ENCODE measurements at regions not wholly inside any gene's neighbourhood (a gene's known extent, or its start where the extent isn't known, plus 50 kb on each side); places are given as distances from the start of the nearest gene placed in this dataset.
"Not testable (repeated sequence)": the region's sequence is repeated elsewhere in the genome, so short reads cannot be mapped to it uniquely, and the experiment has no call there.

DNA sequence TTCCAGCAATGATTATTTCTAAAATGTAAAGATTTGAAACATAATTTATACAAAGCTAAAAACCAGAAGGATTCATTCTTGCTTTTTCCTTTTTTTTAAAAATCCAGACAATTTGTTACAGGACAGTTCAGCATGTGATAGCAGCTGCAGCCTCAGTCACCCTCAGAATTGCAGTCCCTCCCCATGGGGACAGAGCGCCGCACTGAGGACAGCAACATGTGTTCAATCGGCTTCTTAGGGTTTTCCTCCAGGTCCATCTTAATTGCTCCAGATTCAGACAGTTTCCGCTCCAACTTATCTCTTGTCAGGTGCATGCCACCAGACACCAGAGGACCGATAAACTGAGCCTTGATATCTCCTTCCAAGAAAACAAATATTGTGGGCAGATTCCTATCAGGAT is 134.9 kb upstream of the TBC1D5 start:
- DNase-seq (ENCODE audit: low spot score): no peak
- in situ Hi-C loops (cut with MboI; ENCODE audit: low pct_unique_long_range_greater_than_20kb, low sequenced_read_pairs, unreplicated experiment): loop anchor here (25.0 kb wide), 2 partner anchors 410 to 885 kb away; no protein-coding TSS in a partner anchor
- TF ChIP-seq, protein P1, sequence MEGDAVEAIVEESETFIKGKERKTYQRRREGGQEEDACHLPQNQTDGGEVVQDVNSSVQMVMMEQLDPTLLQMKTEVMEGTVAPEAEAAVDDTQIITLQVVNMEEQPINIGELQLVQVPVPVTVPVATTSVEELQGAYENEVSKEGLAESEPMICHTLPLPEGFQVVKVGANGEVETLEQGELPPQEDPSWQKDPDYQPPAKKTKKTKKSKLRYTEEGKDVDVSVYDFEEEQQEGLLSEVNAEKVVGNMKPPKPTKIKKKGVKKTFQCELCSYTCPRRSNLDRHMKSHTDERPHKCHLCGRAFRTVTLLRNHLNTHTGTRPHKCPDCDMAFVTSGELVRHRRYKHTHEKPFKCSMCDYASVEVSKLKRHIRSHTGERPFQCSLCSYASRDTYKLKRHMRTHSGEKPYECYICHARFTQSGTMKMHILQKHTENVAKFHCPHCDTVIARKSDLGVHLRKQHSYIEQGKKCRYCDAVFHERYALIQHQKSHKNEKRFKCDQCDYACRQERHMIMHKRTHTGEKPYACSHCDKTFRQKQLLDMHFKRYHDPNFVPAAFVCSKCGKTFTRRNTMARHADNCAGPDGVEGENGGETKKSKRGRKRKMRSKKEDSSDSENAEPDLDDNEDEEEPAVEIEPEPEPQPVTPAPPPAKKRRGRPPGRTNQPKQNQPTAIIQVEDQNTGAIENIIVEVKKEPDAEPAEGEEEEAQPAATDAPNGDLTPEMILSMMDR (IDR thresholded peaks at IDR 0.05; ENCODE audit: extremely low read depth, insufficient read depth, missing control alignments): no peak

- in situ Hi-C loops (cut with MboI; ENCODE audit: low pct_unique_long_range_greater_than_20kb, low sequenced_read_pairs, unreplicated experiment): loop anchor here (25.0 kb wide), 2 partner anchors 413 to 888 kb away; no protein-coding TSS in a partner anchor
- TF ChIP-seq, protein P1 (IDR thresholded peaks at IDR 0.05; ENCODE audit: extremely low read depth, insufficient read depth, missing control alignments): no peak
- DNase-seq (ENCODE audit: low spot score): no peak
Measured at GRCh38 chr3:17874636-17875035, 132.2 kb upstream of the TBC1D5 start.

- in situ Hi-C loops (cut with MboI; ENCODE audit: low pct_unique_long_range_greater_than_20kb, low sequenced_read_pairs, unreplicated experiment): no loop called here
- TF ChIP-seq, protein P1 (IDR thresholded peaks at IDR 0.05; ENCODE audit: extremely low read depth, insufficient read depth, missing control alignments): no peak
- no peak for DNase-seq (ENCODE audit: low spot score)
Measured at GRCh38 chr3:17872457-17872856, 130.0 kb upstream of the TBC1D5 start.

DNA sequence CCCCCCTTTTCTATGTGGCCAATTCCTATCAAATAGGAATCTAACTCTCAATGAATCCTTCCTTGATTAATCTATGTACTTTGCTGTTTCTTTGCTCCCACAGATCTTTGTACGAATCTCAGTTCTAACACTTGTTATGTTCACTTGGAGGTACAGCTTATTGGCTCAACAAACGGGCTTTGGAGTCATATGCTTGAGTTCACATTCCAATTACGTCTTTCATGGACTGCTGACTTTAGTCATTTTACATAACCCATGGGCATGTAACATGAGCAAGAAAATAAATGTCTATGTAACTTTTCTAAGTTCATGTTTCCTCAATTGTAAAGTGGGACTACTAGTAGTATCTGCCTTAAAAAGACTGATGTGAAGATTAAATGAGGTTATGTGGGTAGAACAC is 123.2 kb upstream of the TBC1D5 start:
- in situ Hi-C loops (cut with MboI; ENCODE audit: low pct_unique_long_range_greater_than_20kb, low sequenced_read_pairs, unreplicated experiment): no loop called here
- no peak for DNase-seq (ENCODE audit: low spot score)
- TF ChIP-seq, protein P1 (IDR thresholded peaks at IDR 0.05; ENCODE audit: extremely low read depth, insufficient read depth, missing control alignments): no peak

GRCh38 chr3:17861476-17861875 is 119.0 kb upstream of the TBC1D5 start:
- in situ Hi-C loops (cut with MboI; ENCODE audit: low pct_unique_long_range_greater_than_20kb, low sequenced_read_pairs, unreplicated experiment): no loop called here
- no peak for DNase-seq (ENCODE audit: low spot score)
- TF ChIP-seq, protein P1 (IDR thresholded peaks at IDR 0.05; ENCODE audit: extremely low read depth, insufficient read depth, missing control alignments): no peak

GRCh38 chr3:17860840-17861471 is 118.5 kb upstream of the TBC1D5 start:
- DNase-seq (ENCODE audit: low spot score); in situ Hi-C loops (cut with MboI; ENCODE audit: low pct_unique_long_range_greater_than_20kb, low sequenced_read_pairs, unreplicated experiment): not testable (repeated sequence)

GRCh38 chr3:17852217-17852616 is 109.8 kb upstream of the TBC1D5 start:
- no peak for DNase-seq (ENCODE audit: low spot score)
- TF ChIP-seq, protein P1 (IDR thresholded peaks at IDR 0.05; ENCODE audit: extremely low read depth, insufficient read depth, missing control alignments): no peak
- in situ Hi-C loops (cut with MboI; ENCODE audit: low pct_unique_long_range_greater_than_20kb, low sequenced_read_pairs, unreplicated experiment): no loop called here

Data from GM13977 (cell line).